ENCODE measurements at regions not wholly inside any gene's neighbourhood (a gene's known extent, or its start where the extent isn't known, plus 50 kb on each side); places are given as distances from the start of the nearest gene placed in this dataset.

- H3K27ac ChIP-seq, result no peak overlapping the region
- H3K4me1 ChIP-seq, result no peaks in the 10 kb centered on the region
- H3K27me3 ChIP-seq, result no peaks in the 10 kb centered on the region
- no peaks in the 10 kb centered on the region for H3K36me3 ChIP-seq
- no peaks in the 10 kb centered on the region for H3K9me3 ChIP-seq
- DNase-seq (ENCODE audit: low spot score in 2 of 2), result no peak
- no peak overlapping the region for H3K4me3 ChIP-seq
- no peak for TF ChIP-seq POLR2AphosphoS5 (IDR thresholded peaks at IDR 0.05)
- no peak for TF ChIP-seq POLR2A (IDR thresholded peaks at IDR 0.05)
- no peak for TF ChIP-seq CTCF (IDR thresholded peaks at IDR 0.05)
- intact Hi-C loops (cut with DNase I; ENCODE audit: low total_unique reads), result no loop called here
Measured at GRCh38 chr4:12778191-12778590, 705.9 kb downstream of the RAB28 start.

- Histone ChIP-seq H3K27ac (no peak overlapping the region), H3K4me3 (no peak overlapping the region), H3K4me1 (no peaks in the 10 kb centered on the region), H3K36me3 (no peaks in the 10 kb centered on the region), H3K27me3 (no peaks in the 10 kb centered on the region), H3K9me3 (no peaks in the 10 kb centered on the region)
- intact Hi-C loops (cut with DNase I; ENCODE audit: low total_unique reads), result no loop called here
- TF ChIP-seq POLR2AphosphoS5 (IDR thresholded peaks at IDR 0.05) (no peak), POLR2A (IDR thresholded peaks at IDR 0.05) (no peak), CTCF (IDR thresholded peaks at IDR 0.05) (no peak)
- no peak for DNase-seq (ENCODE audit: low spot score in 2 of 2)
Measured at GRCh38 chr4:12770351-12770750, 713.8 kb downstream of the RAB28 start.

GRCh38 chr4:12761694-12762093, 722.4 kb downstream of the RAB28 start:
- intact Hi-C loops (cut with DNase I; ENCODE audit: low total_unique reads), result no loop called here

GRCh38 chr4:12747154-12747553, 737.0 kb downstream of the RAB28 start:
- Histone ChIP-seq H3K36me3 (no peaks in the 10 kb centered on the region), H3K9me3 (no peaks in the 10 kb centered on the region), H3K27ac (no peak overlapping the region), H3K4me1 (no peaks in the 10 kb centered on the region), H3K4me3 (no peak overlapping the region), H3K27me3 (no peaks in the 10 kb centered on the region)
- intact Hi-C loops (cut with DNase I; ENCODE audit: low total_unique reads), result no loop called here
- TF ChIP-seq POLR2A (IDR thresholded peaks at IDR 0.05), result no peak
- no peak for TF ChIP-seq POLR2AphosphoS5 (IDR thresholded peaks at IDR 0.05)
- TF ChIP-seq CTCF (IDR thresholded peaks at IDR 0.05), result no peak
- DNase-seq (ENCODE audit: low spot score in 2 of 2), result no peak

More at GRCh38 chr4:12761694-12762093, 722.4 kb downstream of the RAB28 start:
- H3K27ac ChIP-seq, result no peak overlapping the region
- H3K4me1 ChIP-seq, result no peaks in the 10 kb centered on the region
- H3K9me3 ChIP-seq, result no peaks in the 10 kb centered on the region
- DNase-seq (ENCODE audit: low spot score in 2 of 2), result no peak
- TF ChIP-seq POLR2AphosphoS5 (IDR thresholded peaks at IDR 0.05) (no peak), CTCF (IDR thresholded peaks at IDR 0.05) (no peak), POLR2A (IDR thresholded peaks at IDR 0.05) (no peak)
- no peak overlapping the region for H3K4me3 ChIP-seq
- H3K36me3 ChIP-seq, result no peaks in the 10 kb centered on the region
- H3K27me3 ChIP-seq, result no peaks in the 10 kb centered on the region

- H3K27me3 ChIP-seq, result no peaks in the 10 kb centered on the region
- H3K36me3 ChIP-seq, result no peaks in the 10 kb centered on the region
- H3K9me3 ChIP-seq, result no peaks in the 10 kb centered on the region
- no peak for TF ChIP-seq POLR2AphosphoS5 (IDR thresholded peaks at IDR 0.05)
- TF ChIP-seq CTCF (IDR thresholded peaks at IDR 0.05), result no peak
- no peak for TF ChIP-seq POLR2A (IDR thresholded peaks at IDR 0.05)
- no peaks in the 10 kb centered on the region for H3K4me1 ChIP-seq
- intact Hi-C loops (cut with DNase I; ENCODE audit: low total_unique reads), result no loop called here
- DNase-seq (ENCODE audit: low spot score in 2 of 2), result no peak
- no peak overlapping the region for H3K4me3 ChIP-seq
- no peak overlapping the region for H3K27ac ChIP-seq
Measured at GRCh38 chr4:12746221-12746620, 737.9 kb downstream of the RAB28 start.
